GM23338 (cell line): ENCODE measurements at regions not wholly inside any gene's neighbourhood (a gene's known extent, or its start where the extent isn't known, plus 50 kb on each side); places are given as distances from the start of the nearest gene placed in this dataset.

Experiments used
- ATAC-seq: fragments of 200-7000 bp; cut with Tn5 transposase; 3 replicates; pipeline ENCODE4 v1.9.1; 2020
- DNase-seq: peaks from one replicate; pipeline ENCODE4 v3.0.0-alpha.2; 2015; ENCODE audit warnings: low spot score
- H2AFZ ChIP-seq: fragments of 200-600 bp; sonication (generic); 2 replicates; pipeline ENCODE4 v1.8.0; 2016; ENCODE audit warnings: antibody characterized with exemption, mild to moderate bottlenecking, moderate library complexity
- H3F3A ChIP-seq: fragments of 200-600 bp; sonication (generic); replicated peaks from 2 replicates; pipeline ENCODE4 v1.8.0; 2017; ENCODE audit warnings: antibody characterized with exemption, mixed run types, low read depth
- H3K27ac ChIP-seq: fragments of 200-600 bp; sonication (generic); 2 replicates; pipeline ENCODE4 v1.6.1; 2016; ENCODE audit warnings: low read depth
- H3K27me3 ChIP-seq: fragments of 200-600 bp; sonication (generic); 2 replicates; pipeline ENCODE4 v1.8.0; 2016; ENCODE audit warnings: mild to moderate bottlenecking, mixed run types, moderate library complexity; ENCODE audit not compliant: insufficient read depth
- H3K36me3 ChIP-seq: fragments of 200-600 bp; sonication (generic); 2 replicates; pipeline ENCODE4 v1.8.0; 2016; ENCODE audit warnings: mild to moderate bottlenecking; ENCODE audit not compliant: insufficient read depth
- H3K4me1 ChIP-seq: fragments of 200-600 bp; sonication (generic); 2 replicates; pipeline ENCODE4 v1.8.0; 2016; ENCODE audit warnings: mild to moderate bottlenecking, moderate library complexity; ENCODE audit not compliant: insufficient read depth
- H3K4me2 ChIP-seq: fragments of 200-600 bp; sonication (generic); 2 replicates; pipeline ENCODE4 v1.7.1; 2017; ENCODE audit warnings: mixed run types
- H3K4me3 ChIP-seq: fragments of 200-600 bp; sonication (generic); 2 replicates; pipeline ENCODE4 v1.6.1; 2016; ENCODE audit warnings: mixed run types
- H3K79me2 ChIP-seq: fragments of 200-600 bp; sonication (generic); replicated peaks from 2 replicates; pipeline ENCODE4 v1.8.0; 2017; ENCODE audit warnings: mild to moderate bottlenecking; ENCODE audit not compliant: insufficient read depth
- H3K9me2 ChIP-seq: fragments of 200-600 bp; sonication (generic); 2 replicates; pipeline ENCODE4 v1.8.0; 2017; ENCODE audit not compliant: insufficient read depth
- H4K20me1 ChIP-seq: fragments of 200-600 bp; sonication (generic); replicated peaks from 2 replicates; pipeline ENCODE4 v1.8.0; 2017; ENCODE audit warnings: mild to moderate bottlenecking; ENCODE audit not compliant: insufficient read depth
- H3K27ac Mint-ChIP-seq: 2 replicates; pipeline ENCODE4 v1.8.0; 2020; ENCODE audit warnings: inconsistent platforms, mild to moderate bottlenecking, moderate library complexity, mixed read lengths
- H3K27me3 Mint-ChIP-seq: 3 replicates; pipeline ENCODE4 v1.8.0; 2022; ENCODE audit warnings: low read depth, mild to moderate bottlenecking, moderate library complexity, mixed read lengths, inconsistent platforms; ENCODE audit not compliant: insufficient read depth, poor library complexity
- H3K36me3 Mint-ChIP-seq: 3 replicates; pipeline ENCODE4 v1.8.0; 2021; ENCODE audit warnings: low read depth, mild to moderate bottlenecking, inconsistent platforms, moderate library complexity, mixed read lengths
- H3K4me1 Mint-ChIP-seq: 3 replicates; pipeline ENCODE4 v1.8.0; 2020; ENCODE audit warnings: mild to moderate bottlenecking, inconsistent platforms, mixed read lengths
- H3K4me3 Mint-ChIP-seq: 3 replicates; pipeline ENCODE4 v1.8.0; 2021; ENCODE audit warnings: moderate library complexity, mild to moderate bottlenecking, inconsistent platforms, mixed read lengths
- H3K9me3 Mint-ChIP-seq: 3 replicates; pipeline ENCODE4 v1.8.0; 2020; ENCODE audit warnings: moderate library complexity, mild to moderate bottlenecking, inconsistent platforms, mixed read lengths
- CREB1 ChIP-seq: fragments of 250-450 bp; sonication (Bioruptor Pico); IDR thresholded peaks from 2 replicates; pipeline ENCODE4 v1.5.0; 2020; ENCODE audit warnings: low read depth, mild to moderate bottlenecking, moderate library complexity
- CTCF ChIP-seq, 2 experiments: fragments of 200-600 bp in 1 of 2; sonication (generic) in 1 of 2; conservative IDR thresholded peaks; 2 replicates each; pipeline versions ENCODE4 v1.5.1 to v1.6.1; 2016 to 2017; ENCODE audit warnings: antibody characterized with exemption in 2 of 2, low read depth in 2 of 2, mild to moderate bottlenecking in 2 of 2, moderate library complexity in 1 of 2
- EZH2 ChIP-seq: fragments of 200-600 bp; sonication (generic); IDR thresholded peaks from one replicate; pipeline ENCODE4 v1.8.0; 2017; ENCODE audit warnings: antibody characterized with exemption, mild to moderate bottlenecking, low read depth; ENCODE audit not compliant: unreplicated experiment
- EZH2phosphoT487 ChIP-seq: fragments of 200-600 bp; sonication (generic); IDR thresholded peaks from one replicate; pipeline ENCODE4 v1.8.1; 2018; ENCODE audit warnings: antibody characterized with exemption; ENCODE audit not compliant: unreplicated experiment
- JUNB ChIP-seq: IDR thresholded peaks from one replicate; pipeline ENCODE4 v1.6.1; 2016; ENCODE audit warnings: antibody characterized with exemption; ENCODE audit not compliant: unreplicated experiment
- NANOG ChIP-seq: IDR thresholded peaks from 2 replicates; pipeline ENCODE4 v1.6.1; 2016; ENCODE audit warnings: antibody characterized with exemption, borderline replicate concordance
- POLR2AphosphoS5 ChIP-seq: IDR thresholded peaks from 2 replicates; pipeline ENCODE4 v1.6.1; 2016; ENCODE audit warnings: antibody characterized with exemption, low read depth
- STAT1 ChIP-seq: IDR thresholded peaks from one replicate; pipeline ENCODE4 v1.6.1; 2016; ENCODE audit warnings: antibody characterized with exemption; ENCODE audit not compliant: unreplicated experiment
- ZNF114 ChIP-seq: fragments of 250-450 bp; sonication (Bioruptor Pico); IDR thresholded peaks from 2 replicates; pipeline ENCODE4 v1.5.0; 2020; ENCODE audit warnings: mild to moderate bottlenecking, moderate library complexity
- ZNF331 ChIP-seq: fragments of 250-450 bp; sonication (Bioruptor Pico); IDR thresholded peaks from 2 replicates; pipeline ENCODE4 v1.5.0; 2020; ENCODE audit warnings: low read depth, mild to moderate bottlenecking, moderate library complexity
- TF ChIP-seq, protein P1 (sequence below): fragments of 250-450 bp; sonication (Bioruptor Pico); IDR thresholded peaks from 2 replicates; pipeline ENCODE4 v1.5.0; 2020; ENCODE audit warnings: mild to moderate bottlenecking, moderate library complexity
- TF ChIP-seq, protein P2 (sequence below): IDR thresholded peaks from 2 replicates; pipeline ENCODE4 v1.6.1; 2016; ENCODE audit warnings: antibody characterized with exemption
- TF ChIP-seq, protein P3 (sequence below): IDR thresholded peaks from one replicate; pipeline ENCODE4 v1.6.1; 2018; ENCODE audit warnings: antibody characterized with exemption; ENCODE audit not compliant: unreplicated experiment

DNA sequence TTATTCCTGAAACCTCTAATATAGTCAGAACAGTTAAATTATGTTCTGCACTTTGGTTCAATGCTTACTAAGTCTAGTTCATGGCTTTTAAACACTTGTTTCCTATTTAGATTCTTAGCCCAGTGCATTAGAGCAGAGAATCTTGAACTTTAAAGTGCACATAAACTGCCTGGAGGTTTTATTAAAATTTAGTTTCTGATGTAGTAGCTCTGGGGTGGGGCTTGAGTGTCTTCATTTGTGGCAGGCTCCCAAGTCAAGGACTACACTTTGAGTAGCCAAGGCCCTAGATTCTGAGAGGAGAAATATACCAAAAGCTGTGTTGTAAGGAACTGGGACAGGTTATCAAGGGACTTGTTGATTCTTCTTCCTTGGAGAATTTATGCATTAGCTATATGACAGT, 1604.2 kb downstream of the KHDRBS2 start:
- H3K9me3 Mint-ChIP-seq: peaks cover 4% of the 10 kb centered on the region; the same call in 2 of the 3 replicates
- TF ChIP-seq, protein P1, sequence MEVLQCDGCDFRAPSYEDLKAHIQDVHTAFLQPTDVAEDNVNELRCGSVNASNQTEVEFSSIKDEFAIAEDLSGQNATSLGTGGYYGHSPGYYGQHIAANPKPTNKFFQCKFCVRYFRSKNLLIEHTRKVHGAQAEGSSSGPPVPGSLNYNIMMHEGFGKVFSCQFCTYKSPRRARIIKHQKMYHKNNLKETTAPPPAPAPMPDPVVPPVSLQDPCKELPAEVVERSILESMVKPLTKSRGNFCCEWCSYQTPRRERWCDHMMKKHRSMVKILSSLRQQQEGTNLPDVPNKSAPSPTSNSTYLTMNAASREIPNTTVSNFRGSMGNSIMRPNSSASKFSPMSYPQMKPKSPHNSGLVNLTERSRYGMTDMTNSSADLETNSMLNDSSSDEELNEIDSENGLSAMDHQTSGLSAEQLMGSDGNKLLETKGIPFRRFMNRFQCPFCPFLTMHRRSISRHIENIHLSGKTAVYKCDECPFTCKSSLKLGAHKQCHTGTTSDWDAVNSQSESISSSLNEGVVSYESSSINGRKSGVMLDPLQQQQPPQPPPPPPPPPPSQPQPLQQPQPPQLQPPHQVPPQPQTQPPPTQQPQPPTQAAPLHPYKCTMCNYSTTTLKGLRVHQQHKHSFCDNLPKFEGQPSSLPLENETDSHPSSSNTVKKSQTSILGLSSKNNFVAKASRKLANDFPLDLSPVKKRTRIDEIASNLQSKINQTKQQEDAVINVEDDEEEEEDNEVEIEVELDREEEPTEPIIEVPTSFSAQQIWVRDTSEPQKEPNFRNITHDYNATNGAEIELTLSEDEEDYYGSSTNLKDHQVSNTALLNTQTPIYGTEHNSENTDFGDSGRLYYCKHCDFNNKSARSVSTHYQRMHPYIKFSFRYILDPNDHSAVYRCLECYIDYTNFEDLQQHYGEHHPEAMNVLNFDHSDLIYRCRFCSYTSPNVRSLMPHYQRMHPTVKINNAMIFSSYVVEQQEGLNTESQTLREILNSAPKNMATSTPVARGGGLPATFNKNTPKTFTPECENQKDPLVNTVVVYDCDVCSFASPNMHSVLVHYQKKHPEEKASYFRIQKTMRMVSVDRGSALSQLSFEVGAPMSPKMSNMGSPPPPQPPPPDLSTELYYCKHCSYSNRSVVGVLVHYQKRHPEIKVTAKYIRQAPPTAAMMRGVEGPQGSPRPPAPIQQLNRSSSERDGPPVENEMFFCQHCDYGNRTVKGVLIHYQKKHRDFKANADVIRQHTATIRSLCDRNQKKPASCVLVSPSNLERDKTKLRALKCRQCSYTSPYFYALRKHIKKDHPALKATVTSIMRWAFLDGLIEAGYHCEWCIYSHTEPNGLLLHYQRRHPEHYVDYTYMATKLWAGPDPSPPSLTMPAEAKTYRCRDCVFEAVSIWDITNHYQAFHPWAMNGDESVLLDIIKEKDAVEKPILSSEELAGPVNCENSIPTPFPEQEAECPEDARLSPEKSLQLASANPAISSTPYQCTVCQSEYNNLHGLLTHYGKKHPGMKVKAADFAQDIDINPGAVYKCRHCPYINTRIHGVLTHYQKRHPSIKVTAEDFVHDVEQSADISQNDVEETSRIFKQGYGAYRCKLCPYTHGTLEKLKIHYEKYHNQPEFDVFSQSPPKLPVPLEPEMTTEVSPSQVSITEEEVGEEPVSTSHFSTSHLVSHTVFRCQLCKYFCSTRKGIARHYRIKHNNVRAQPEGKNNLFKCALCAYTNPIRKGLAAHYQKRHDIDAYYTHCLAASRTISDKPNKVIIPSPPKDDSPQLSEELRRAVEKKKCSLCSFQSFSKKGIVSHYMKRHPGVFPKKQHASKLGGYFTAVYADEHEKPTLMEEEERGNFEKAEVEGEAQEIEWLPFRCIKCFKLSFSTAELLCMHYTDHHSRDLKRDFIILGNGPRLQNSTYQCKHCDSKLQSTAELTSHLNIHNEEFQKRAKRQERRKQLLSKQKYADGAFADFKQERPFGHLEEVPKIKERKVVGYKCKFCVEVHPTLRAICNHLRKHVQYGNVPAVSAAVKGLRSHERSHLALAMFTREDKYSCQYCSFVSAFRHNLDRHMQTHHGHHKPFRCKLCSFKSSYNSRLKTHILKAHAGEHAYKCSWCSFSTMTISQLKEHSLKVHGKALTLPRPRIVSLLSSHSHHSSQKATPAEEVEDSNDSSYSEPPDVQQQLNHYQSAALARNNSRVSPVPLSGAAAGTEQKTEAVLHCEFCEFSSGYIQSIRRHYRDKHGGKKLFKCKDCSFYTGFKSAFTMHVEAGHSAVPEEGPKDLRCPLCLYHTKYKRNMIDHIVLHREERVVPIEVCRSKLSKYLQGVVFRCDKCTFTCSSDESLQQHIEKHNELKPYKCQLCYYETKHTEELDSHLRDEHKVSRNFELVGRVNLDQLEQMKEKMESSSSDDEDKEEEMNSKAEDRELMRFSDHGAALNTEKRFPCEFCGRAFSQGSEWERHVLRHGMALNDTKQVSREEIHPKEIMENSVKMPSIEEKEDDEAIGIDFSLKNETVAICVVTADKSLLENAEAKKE (CRISPR knock-in tag): no peak
- TF ChIP-seq, protein P2, sequence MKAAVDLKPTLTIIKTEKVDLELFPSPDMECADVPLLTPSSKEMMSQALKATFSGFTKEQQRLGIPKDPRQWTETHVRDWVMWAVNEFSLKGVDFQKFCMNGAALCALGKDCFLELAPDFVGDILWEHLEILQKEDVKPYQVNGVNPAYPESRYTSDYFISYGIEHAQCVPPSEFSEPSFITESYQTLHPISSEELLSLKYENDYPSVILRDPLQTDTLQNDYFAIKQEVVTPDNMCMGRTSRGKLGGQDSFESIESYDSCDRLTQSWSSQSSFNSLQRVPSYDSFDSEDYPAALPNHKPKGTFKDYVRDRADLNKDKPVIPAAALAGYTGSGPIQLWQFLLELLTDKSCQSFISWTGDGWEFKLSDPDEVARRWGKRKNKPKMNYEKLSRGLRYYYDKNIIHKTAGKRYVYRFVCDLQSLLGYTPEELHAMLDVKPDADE: no peak
- TF ChIP-seq NANOG (no peak), POLR2AphosphoS5 (no peak), JUNB (no peak), STAT1 (no peak), EZH2 (no peak), ZNF114 (no peak), CTCF (conservative IDR thresholded peaks at IDR 0.05; ENCODE audit: low read depth in 2 of 2) (no peak), EZH2phosphoT487 (no peak), CREB1 (CRISPR knock-in tag) (no peak), ZNF331 (no peak)
- TF ChIP-seq, protein P3, sequence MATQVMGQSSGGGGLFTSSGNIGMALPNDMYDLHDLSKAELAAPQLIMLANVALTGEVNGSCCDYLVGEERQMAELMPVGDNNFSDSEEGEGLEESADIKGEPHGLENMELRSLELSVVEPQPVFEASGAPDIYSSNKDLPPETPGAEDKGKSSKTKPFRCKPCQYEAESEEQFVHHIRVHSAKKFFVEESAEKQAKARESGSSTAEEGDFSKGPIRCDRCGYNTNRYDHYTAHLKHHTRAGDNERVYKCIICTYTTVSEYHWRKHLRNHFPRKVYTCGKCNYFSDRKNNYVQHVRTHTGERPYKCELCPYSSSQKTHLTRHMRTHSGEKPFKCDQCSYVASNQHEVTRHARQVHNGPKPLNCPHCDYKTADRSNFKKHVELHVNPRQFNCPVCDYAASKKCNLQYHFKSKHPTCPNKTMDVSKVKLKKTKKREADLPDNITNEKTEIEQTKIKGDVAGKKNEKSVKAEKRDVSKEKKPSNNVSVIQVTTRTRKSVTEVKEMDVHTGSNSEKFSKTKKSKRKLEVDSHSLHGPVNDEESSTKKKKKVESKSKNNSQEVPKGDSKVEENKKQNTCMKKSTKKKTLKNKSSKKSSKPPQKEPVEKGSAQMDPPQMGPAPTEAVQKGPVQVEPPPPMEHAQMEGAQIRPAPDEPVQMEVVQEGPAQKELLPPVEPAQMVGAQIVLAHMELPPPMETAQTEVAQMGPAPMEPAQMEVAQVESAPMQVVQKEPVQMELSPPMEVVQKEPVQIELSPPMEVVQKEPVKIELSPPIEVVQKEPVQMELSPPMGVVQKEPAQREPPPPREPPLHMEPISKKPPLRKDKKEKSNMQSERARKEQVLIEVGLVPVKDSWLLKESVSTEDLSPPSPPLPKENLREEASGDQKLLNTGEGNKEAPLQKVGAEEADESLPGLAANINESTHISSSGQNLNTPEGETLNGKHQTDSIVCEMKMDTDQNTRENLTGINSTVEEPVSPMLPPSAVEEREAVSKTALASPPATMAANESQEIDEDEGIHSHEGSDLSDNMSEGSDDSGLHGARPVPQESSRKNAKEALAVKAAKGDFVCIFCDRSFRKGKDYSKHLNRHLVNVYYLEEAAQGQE: no peak
- H3K36me3 ChIP-seq: no peaks in the 10 kb centered on the region

More for the DNA sequence above, 1604.2 kb downstream of the KHDRBS2 start:
- H3K4me1 Mint-ChIP-seq: peaks cover 5% of the 10 kb centered on the region
- H3K36me3 Mint-ChIP-seq: peaks cover 11% of the 10 kb centered on the region
- ATAC-seq (no peak), DNase-seq (no peak)
- H3K9me2 ChIP-seq: peaks cover 19% of the 10 kb centered on the region
- H2AFZ ChIP-seq: no peak overlapping the region
- H3K27ac ChIP-seq: no peak overlapping the region
- H3K79me2 ChIP-seq: no peaks in the 10 kb centered on the region
- peaks cover 6% of the 10 kb centered on the region for H3K27me3 Mint-ChIP-seq
- no peaks in the 10 kb centered on the region for H3K27me3 ChIP-seq
- peaks cover 9% of the 10 kb centered on the region for H3K4me1 ChIP-seq
- H3F3A ChIP-seq: no peaks in the 10 kb centered on the region
- no peaks in the 10 kb centered on the region for H4K20me1 ChIP-seq
- no peak overlapping the region for H3K4me2 ChIP-seq
- no peak overlapping the region for H3K27ac Mint-ChIP-seq
- H3K4me3 ChIP-seq: no peak overlapping the region
- H3K4me3 Mint-ChIP-seq: no peak overlapping the region
